ENCODE measurements at regions not wholly inside any gene's neighbourhood (a gene's known extent, or its start where the extent isn't known, plus 50 kb on each side); places are given as distances from the start of the nearest gene placed in this dataset.

- Histone ChIP-seq H3K4me3 (ENCODE audit: low read depth in 1 of 2, low read length in 2 of 2) (no peak overlapping the region), H3K4me2 (ENCODE audit: insufficient read depth, low read length) (no peak overlapping the region), H3K79me2 (ENCODE audit: insufficient read depth, low read length) (no peaks in the 10 kb centered on the region), H3K4me1 (ENCODE audit: insufficient read depth, low read length) (no peaks in the 10 kb centered on the region), H2AFZ (ENCODE audit: low read depth, low read length) (no peak overlapping the region), H3K36me3 (ENCODE audit: insufficient read depth, low read length) (no peaks in the 10 kb centered on the region), H3K27me3 (ENCODE audit: insufficient read depth, low read length, poor library complexity) (peaks cover 29% of the 10 kb centered on the region), H3K9ac (ENCODE audit: low read depth, low read length) (no peak overlapping the region), H3K27ac (ENCODE audit: low read length) (no peak overlapping the region), H3K9me3 (ENCODE audit: insufficient read depth, low read length, severe bottlenecking) (no peaks in the 10 kb centered on the region), H4K20me1 (ENCODE audit: insufficient read depth, low read length) (no peaks in the 10 kb centered on the region)
- ATAC-seq (ENCODE audit: insufficient read depth, low read depth) (no peak), DNase-seq (no peak)
- TF ChIP-seq CTCF (IDR thresholded peaks at IDR 0.05; ENCODE audit: borderline replicate concordance, extremely low read depth, low read length, poor library complexity, severe bottlenecking) (no peak), EZH2 (IDR thresholded peaks at IDR 0.05; ENCODE audit: borderline replicate concordance, low read depth, low read length, severe bottlenecking) (no peak)
Measured at GRCh38 chr3:38967693-38967989, 84.1 kb downstream of the SCN11A start.

DNA sequence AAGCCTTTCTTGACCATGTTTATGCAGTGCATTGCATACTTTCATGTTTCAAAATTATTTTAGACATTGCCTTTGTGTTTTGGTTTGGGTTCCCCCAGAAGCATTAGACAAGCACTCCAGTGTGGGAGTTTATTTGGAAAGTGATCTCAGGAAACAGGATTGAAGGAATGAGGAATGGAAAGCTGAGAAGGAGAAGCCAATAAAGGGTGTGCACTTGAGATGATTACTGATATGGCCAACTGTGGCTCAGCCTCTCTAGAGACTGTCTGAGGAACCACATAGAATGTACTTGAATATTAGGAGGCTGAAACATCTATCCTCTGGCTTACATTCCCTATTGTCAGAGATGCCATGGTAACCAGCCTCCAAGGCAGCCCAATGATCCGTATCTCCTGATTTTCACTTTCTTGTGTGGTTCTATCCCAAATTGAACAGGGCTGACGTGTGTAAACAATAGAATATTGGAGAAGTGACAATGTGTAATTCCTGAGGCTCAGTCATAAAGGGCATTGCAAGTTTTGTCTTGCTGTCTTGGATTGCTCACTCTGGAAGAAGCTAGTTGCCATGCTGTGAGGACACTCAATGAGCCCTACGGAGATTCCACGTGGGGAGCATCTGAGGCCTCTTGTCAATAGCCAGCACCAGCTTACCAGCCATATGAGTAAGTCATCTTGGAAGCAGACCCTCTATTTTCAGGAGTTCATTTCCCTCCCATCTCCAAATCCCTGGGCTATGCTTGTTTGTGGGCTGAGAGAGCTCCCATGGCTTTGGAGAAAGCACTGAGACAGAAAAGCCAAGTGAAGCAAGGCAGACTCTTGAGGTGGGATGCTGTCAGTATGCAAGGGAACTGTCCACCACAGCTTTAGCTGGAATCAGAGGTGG is 84.7 kb downstream of the SCN11A start:
- H3K79me2 ChIP-seq (ENCODE audit: insufficient read depth, low read length): no peaks in the 10 kb centered on the region
- H3K4me2 ChIP-seq (ENCODE audit: insufficient read depth, low read length): no peak overlapping the region
- TF ChIP-seq CTCF (IDR thresholded peaks at IDR 0.05; ENCODE audit: borderline replicate concordance, extremely low read depth, low read length, poor library complexity, severe bottlenecking): no peak
- peaks cover 26% of the 10 kb centered on the region for H3K27me3 ChIP-seq (ENCODE audit: insufficient read depth, low read length, poor library complexity)
- no peak overlapping the region for H3K4me3 ChIP-seq (ENCODE audit: low read depth in 1 of 2, low read length in 2 of 2)
- no peaks in the 10 kb centered on the region for H4K20me1 ChIP-seq (ENCODE audit: insufficient read depth, low read length)
- H2AFZ ChIP-seq (ENCODE audit: low read depth, low read length): no peak overlapping the region
- no peak overlapping the region for H3K9ac ChIP-seq (ENCODE audit: low read depth, low read length)
- no peak overlapping the region for H3K27ac ChIP-seq (ENCODE audit: low read length)
- no peaks in the 10 kb centered on the region for H3K9me3 ChIP-seq (ENCODE audit: insufficient read depth, low read length, severe bottlenecking)
- no peaks in the 10 kb centered on the region for H3K4me1 ChIP-seq (ENCODE audit: insufficient read depth, low read length)
- DNase-seq (no peak), ATAC-seq (ENCODE audit: insufficient read depth, low read depth) (no peak)
- no peaks in the 10 kb centered on the region for H3K36me3 ChIP-seq (ENCODE audit: insufficient read depth, low read length)

GRCh38 chr3:38964646-38965045 is 87.1 kb downstream of the SCN11A start:
- H3K4me2 ChIP-seq (ENCODE audit: insufficient read depth, low read length): no peak overlapping the region
- H3K79me2 ChIP-seq (ENCODE audit: insufficient read depth, low read length): no peaks in the 10 kb centered on the region
- ATAC-seq (ENCODE audit: insufficient read depth, low read depth): no peak
- no peaks in the 10 kb centered on the region for H3K4me1 ChIP-seq (ENCODE audit: insufficient read depth, low read length)
- H3K4me3 ChIP-seq (ENCODE audit: low read depth in 1 of 2, low read length in 2 of 2): no peak overlapping the region
- H3K36me3 ChIP-seq (ENCODE audit: insufficient read depth, low read length): no peaks in the 10 kb centered on the region
- no peak for DNase-seq
- H4K20me1 ChIP-seq (ENCODE audit: insufficient read depth, low read length): no peaks in the 10 kb centered on the region
- H3K9ac ChIP-seq (ENCODE audit: low read depth, low read length): no peak overlapping the region
- H3K27ac ChIP-seq (ENCODE audit: low read length): no peak overlapping the region
- TF ChIP-seq CTCF (IDR thresholded peaks at IDR 0.05; ENCODE audit: borderline replicate concordance, extremely low read depth, low read length, poor library complexity, severe bottlenecking) (no peak), EZH2 (IDR thresholded peaks at IDR 0.05; ENCODE audit: borderline replicate concordance, low read depth, low read length, severe bottlenecking) (no peak)
- H3K9me3 ChIP-seq (ENCODE audit: insufficient read depth, low read length, severe bottlenecking): no peaks in the 10 kb centered on the region
- H3K27me3 ChIP-seq (ENCODE audit: insufficient read depth, low read length, poor library complexity): peaks cover 21% of the 10 kb centered on the region
- no peak overlapping the region for H2AFZ ChIP-seq (ENCODE audit: low read depth, low read length)

Data from DND-41 (cell line).